OCI-M2 (cell line): ENCODE measurements at regions not wholly inside any gene's neighbourhood (a gene's known extent, or its start where the extent isn't known, plus 50 kb on each side); places are given as distances from the start of the nearest gene placed in this dataset.

Experiments used
- DNase-seq: peaks from one replicate; lab custom pipeline; 2025; ENCODE audit not compliant: unreplicated experiment; lab: John Stamatoyannopoulos, UW

GRCh38 chr1:87194271-87194774 is 134.4 kb upstream of the LMO4 start:
- no peak for DNase-seq

GRCh38 chr1:87194856-87195255 is 133.8 kb upstream of the LMO4 start:
- DNase-seq: no peak

DNA sequence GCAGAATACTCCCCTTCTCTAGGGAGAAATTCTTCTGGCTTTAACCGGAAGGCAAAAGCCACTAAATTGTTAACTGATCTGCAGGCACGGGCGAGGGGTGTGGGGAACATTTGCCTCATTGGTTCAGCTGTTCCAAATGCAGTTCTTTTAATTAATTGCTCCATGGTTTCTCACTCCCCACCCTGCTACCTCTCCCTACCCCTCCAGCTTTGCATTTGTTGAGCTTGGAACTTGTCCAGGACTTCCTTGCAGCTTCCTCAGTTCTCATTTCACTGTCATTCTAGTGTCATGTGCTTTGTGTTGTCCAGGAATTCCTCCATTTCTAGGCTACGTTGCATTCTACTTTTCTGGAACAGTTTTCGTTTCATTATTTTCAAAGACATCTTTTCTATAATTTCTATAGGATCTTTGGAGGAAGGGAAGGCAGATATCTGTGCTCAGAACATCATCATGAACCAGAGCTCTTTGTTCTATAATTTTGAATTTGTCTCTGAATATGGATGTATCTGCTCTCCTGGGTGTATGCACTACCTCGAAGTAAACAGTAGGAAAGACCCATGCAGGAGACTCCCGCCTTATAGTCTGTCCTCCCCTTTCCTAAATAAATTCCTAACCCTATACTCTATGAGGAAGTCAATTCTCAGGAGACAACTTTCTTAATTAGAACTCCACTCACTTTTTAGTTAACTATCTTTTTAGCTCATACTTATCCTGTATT is 132.4 kb upstream of the LMO4 start:
- no peak for DNase-seq

GRCh38 chr1:87197156-87197555 is 131.5 kb upstream of the LMO4 start:
- DNase-seq: no peak

DNA sequence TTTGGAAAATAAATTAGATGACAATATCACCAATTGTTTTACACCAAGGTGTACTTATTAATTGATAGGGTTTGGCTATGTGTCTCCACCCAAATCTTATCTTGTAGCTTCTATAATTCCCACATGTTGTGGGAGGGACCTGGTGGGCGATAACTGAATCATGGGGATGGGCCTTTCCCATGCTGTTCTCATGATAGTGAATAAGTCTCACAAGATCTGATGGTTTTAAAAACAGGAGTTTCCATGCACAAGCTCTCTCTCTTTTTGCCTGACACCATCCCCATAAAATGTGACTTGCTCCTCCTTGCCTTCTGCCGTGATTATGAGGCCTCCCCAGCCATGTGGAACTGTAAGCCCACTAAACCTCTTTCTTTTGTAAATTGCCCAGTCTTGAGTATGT is 131.0 kb upstream of the LMO4 start:
- no peak for DNase-seq

GRCh38 chr1:87200875-87201638 is 127.6 kb upstream of the LMO4 start:
- DNase-seq: no peak

GRCh38 chr1:87201768-87202167 is 126.9 kb upstream of the LMO4 start:
- DNase-seq: no peak

- no peak for DNase-seq
Observed at GRCh38 chr1:87202451-87202850, 126.2 kb upstream of the LMO4 start.

DNA sequence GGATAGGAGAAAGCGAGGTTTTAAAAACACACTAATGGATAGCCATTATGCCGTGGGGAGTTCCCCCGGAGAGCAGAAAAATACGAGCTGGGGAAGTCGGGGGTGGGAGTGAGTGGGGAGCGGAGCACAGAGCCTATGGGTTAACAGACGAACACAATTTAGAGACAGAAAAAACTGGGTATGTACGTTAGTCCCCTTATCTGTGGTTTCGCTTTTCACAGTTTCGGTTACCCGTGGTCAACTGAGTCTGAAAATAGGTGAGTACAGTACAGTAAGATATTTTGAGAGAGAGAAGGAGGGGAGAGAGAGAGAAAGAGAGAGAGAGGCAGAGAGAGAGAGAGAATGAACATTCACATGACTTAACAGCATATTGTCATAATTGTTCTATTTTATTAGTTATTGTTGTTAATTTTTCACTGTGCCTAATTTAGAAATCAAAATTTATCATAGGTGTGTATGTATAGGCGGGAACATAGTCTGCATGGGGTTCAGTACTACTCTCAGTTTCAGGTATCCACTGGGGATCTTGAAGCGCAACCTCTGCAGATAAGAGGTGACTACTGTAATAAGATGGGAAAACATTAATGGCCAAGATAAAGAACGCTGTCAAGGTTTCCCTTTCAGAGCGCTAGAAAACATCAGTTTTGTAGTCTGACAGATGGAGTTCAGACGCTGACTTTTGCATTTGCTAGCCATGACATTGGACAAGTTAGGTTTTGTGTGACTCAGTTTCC is 125.6 kb upstream of the LMO4 start:
- DNase-seq: no peak

DNA sequence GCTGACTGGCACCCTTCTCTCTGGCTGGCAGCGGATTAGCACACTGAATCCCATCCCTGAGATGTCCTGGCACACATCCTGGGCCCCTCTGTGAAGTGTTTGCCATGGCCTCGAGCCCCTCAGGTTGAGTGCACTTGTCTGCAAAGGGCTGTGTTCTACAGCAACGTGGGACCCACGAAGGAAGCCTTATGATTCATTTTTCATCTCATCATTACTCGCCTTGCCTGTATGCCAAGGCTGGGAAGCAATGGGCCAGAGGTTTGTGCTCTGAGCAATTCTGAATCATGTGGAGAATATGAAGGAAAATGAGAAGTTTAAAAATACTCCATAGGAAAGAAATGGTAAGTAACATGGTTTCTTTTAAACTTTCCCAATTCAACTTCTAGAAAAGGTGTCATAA is 124.8 kb upstream of the LMO4 start:
- DNase-seq: no peak

DNA sequence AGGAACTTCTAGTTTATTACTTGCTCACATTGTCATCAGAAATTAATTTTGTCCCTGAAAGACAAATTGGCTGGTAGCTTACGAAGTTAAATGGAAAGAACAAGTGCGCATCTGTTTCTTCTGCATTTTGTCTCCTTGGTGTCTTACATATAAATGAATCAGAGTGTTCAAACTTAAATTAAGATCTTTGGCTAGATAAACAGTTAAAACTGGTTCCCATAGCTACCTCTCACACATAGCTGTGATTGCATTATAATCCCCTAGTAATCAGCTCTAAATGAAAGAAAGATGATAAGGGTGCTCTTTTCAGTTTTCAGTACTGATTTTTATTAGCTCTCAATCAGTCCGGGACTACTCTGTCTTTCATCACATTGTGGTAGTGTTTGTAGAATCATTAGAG is 124.2 kb upstream of the LMO4 start:
- DNase-seq: no peak

- no peak for DNase-seq
Observed at GRCh38 chr1:87204921-87205320, 123.8 kb upstream of the LMO4 start.

DNA sequence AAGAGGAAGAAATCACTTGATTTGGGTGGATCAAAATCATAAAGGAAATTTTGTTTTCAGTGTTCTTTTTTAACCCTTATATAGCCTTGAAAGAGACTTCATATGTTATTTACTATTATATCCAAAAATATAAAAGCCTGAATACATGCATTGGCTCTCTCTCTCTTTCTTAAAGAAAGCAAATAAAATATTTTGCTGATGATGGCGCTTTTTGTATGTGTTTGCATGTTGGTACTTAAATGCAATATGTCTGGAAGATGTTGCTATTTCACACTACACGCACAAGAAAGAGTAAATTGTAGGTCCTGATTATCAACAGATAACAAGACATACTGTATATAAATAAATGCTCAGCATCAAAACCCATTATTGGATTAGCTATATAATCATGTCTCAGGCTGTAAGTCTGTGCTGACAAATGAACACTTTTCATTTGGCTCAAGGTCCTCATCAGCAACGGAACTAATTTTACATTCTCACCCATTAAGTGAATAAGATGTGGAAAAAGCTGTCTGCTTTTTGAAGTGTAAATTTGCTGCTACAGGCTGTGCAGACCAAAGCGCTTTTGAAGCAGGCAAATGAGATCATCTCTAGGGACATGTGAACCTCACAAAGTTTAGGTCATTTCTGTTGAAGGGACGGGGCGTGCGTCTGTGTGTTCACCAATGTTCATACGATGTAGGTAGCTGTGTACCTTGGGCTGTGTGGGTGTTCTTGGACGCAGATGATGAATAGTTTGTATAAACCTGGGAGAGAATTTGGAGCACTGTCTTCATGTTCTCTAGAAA is 122.4 kb upstream of the LMO4 start:
- DNase-seq: no peak

DNA sequence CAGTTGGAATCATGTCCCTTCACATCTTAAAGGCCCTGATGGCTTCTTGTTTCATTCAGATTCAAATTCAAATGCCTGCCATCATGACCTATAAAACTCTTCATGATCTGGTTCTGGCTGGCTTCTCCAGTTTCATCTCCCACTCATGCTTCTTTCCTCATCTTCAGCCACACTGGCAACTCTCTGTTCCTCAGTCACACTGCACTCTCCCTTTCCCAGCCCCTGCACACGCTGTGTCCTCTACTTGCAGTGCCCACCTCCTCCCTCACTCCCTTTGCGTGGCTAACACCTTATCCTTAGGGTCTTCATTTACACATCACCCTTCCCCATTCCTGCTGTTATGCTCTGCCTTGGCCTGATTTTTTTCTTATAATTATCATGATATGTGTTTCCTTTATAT is 120.6 kb upstream of the LMO4 start:
- DNase-seq: no peak

- no peak for DNase-seq
Observed at GRCh38 chr1:87208931-87209330, 119.7 kb upstream of the LMO4 start.

DNA sequence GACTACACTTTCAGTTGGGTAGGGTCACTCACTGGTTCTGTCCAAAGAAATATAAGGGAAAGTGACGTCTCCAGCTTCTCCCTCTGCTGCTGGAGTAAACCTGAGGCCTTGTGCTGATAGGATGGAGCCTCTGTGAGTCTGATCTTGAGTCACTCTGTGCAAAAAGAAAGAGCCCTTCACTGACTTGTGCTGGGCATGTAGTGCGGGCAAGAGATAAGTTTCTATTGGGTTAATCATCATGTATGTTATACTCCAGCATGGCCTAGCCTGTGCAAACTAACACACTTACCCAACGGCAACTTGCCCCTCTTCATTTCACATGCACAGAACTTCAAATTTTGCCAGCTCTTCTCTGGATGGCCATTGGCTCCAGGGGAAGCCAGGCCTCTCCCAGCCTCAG is 118.5 kb upstream of the LMO4 start:
- DNase-seq: no peak

- DNase-seq: no peak
Observed at GRCh38 chr1:87212431-87213134, 116.1 kb upstream of the LMO4 start.

GRCh38 chr1:87213135-87213515 is 115.6 kb upstream of the LMO4 start:
- no peak for DNase-seq

- no peak for DNase-seq
Observed at GRCh38 chr1:87215592-87215991, 113.1 kb upstream of the LMO4 start.

GRCh38 chr1:87218618-87219017 is 110.1 kb upstream of the LMO4 start:
- DNase-seq: no peak
